ENCODE measurements at regions not wholly inside any gene's neighbourhood (a gene's known extent, or its start where the extent isn't known, plus 50 kb on each side); places are given as distances from the start of the nearest gene placed in this dataset.

DNA sequence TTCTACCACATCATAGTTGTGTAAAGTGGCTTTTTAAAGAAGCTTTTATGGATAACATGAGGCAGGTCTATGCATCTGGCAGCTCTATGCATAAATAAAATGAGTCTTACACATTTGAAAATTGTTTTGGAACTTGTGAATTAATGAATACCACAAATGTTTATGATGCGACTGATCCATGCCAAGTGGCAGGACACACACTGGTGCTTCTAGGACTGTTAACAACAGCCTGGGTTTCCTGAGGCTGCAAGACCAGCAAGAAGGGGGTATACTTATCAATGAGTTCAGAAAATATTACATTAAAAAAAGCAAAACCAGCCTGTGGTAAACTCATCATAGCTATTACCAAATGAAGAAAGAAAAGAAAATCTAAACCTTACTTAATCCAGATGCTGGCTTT lies 212.9 kb upstream of the PDE10A start:
- H3K9me3 Mint-ChIP-seq (ENCODE audit: unreplicated experiment): no peaks in the 10 kb centered on the region
- peaks cover 2% of the 10 kb centered on the region for H3K27me3 Mint-ChIP-seq (ENCODE audit: unreplicated experiment)
- H3K4me3 Mint-ChIP-seq (ENCODE audit: unreplicated experiment): no peak overlapping the region
- peaks cover 8% of the 10 kb centered on the region for H3K36me3 Mint-ChIP-seq (ENCODE audit: unreplicated experiment)
- DNase-seq: no peak
- TF ChIP-seq, protein P1, sequence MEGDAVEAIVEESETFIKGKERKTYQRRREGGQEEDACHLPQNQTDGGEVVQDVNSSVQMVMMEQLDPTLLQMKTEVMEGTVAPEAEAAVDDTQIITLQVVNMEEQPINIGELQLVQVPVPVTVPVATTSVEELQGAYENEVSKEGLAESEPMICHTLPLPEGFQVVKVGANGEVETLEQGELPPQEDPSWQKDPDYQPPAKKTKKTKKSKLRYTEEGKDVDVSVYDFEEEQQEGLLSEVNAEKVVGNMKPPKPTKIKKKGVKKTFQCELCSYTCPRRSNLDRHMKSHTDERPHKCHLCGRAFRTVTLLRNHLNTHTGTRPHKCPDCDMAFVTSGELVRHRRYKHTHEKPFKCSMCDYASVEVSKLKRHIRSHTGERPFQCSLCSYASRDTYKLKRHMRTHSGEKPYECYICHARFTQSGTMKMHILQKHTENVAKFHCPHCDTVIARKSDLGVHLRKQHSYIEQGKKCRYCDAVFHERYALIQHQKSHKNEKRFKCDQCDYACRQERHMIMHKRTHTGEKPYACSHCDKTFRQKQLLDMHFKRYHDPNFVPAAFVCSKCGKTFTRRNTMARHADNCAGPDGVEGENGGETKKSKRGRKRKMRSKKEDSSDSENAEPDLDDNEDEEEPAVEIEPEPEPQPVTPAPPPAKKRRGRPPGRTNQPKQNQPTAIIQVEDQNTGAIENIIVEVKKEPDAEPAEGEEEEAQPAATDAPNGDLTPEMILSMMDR (IDR thresholded peaks at IDR 0.05; ENCODE audit: partially characterized antibody, unreplicated experiment): no peak
- no peak overlapping the region for H3K27ac Mint-ChIP-seq (ENCODE audit: unreplicated experiment)
- H3K4me1 Mint-ChIP-seq (ENCODE audit: low read depth, unreplicated experiment): peaks cover 3% of the 10 kb centered on the region

GRCh38 chr6:165873976-165874375 lies 210.9 kb upstream of the PDE10A start:
- H3K9me3 Mint-ChIP-seq (ENCODE audit: unreplicated experiment): peaks cover 1% of the 10 kb centered on the region
- H3K27ac Mint-ChIP-seq (ENCODE audit: unreplicated experiment): no peak overlapping the region
- TF ChIP-seq, protein P1 (IDR thresholded peaks at IDR 0.05; ENCODE audit: partially characterized antibody, unreplicated experiment): no peak
- H3K27me3 Mint-ChIP-seq (ENCODE audit: unreplicated experiment): peaks cover 2% of the 10 kb centered on the region
- peaks cover 19% of the 10 kb centered on the region for H3K36me3 Mint-ChIP-seq (ENCODE audit: unreplicated experiment)
- H3K4me1 Mint-ChIP-seq (ENCODE audit: low read depth, unreplicated experiment): peaks cover 3% of the 10 kb centered on the region
- no peak for DNase-seq
- no peak overlapping the region for H3K4me3 Mint-ChIP-seq (ENCODE audit: unreplicated experiment)

DNA sequence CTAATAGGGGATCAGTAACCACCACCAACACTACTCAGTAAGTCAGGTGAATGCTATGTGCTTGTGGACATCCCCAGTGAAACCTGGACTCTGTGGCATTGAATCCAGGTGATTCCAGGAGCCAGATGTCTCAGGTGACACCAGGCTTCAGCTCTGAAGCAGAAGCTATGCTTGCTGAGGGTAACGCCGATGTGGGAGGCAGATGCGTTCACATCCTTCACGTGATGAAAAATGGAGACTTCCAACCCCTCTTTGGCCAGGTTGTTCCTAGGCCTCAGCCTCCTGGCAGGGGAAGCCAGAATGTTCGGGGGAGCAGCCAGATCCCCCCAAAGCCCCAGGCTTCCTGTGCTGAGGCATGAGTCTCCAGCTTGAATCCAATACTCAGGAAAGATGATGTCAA lies 209.8 kb upstream of the PDE10A start:
- Mint-ChIP-seq H3K4me1 (ENCODE audit: low read depth, unreplicated experiment) (peaks cover 3% of the 10 kb centered on the region), H3K9me3 (ENCODE audit: unreplicated experiment) (peaks cover 1% of the 10 kb centered on the region), H3K4me3 (ENCODE audit: unreplicated experiment) (no peak overlapping the region), H3K27me3 (ENCODE audit: unreplicated experiment) (no peaks in the 10 kb centered on the region), H3K27ac (ENCODE audit: unreplicated experiment) (no peak overlapping the region), H3K36me3 (ENCODE audit: unreplicated experiment) (peaks cover 11% of the 10 kb centered on the region)
- TF ChIP-seq, protein P1 (IDR thresholded peaks at IDR 0.05; ENCODE audit: partially characterized antibody, unreplicated experiment): no peak
- DNase-seq: no peak

DNA sequence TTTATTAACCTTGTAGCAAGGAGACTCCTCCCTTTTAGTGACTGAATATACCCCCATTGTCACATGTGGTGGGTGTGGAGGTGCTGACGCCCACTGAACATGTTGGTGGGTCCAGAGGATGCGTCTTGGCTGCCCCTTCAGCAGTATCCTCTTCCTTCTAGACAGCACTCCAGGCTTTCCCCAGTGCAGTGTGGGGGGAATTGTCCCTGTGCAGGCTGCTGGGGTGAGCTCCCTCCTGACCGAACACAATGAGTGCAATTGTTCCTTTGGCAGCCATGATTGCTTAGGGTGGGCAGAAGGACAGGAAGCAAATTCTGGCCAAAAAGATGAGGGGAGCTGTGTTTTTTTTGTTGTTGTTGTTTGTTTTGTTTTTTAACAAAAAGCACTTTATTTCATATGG lies 209.3 kb upstream of the PDE10A start:
- Mint-ChIP-seq H3K4me3 (ENCODE audit: unreplicated experiment) (no peak overlapping the region), H3K4me1 (ENCODE audit: low read depth, unreplicated experiment) (peaks cover 3% of the 10 kb centered on the region), H3K36me3 (ENCODE audit: unreplicated experiment) (peaks cover 11% of the 10 kb centered on the region), H3K9me3 (ENCODE audit: unreplicated experiment) (peaks cover 1% of the 10 kb centered on the region), H3K27ac (ENCODE audit: unreplicated experiment) (no peak overlapping the region), H3K27me3 (ENCODE audit: unreplicated experiment) (no peaks in the 10 kb centered on the region)
- DNase-seq: no peak
- TF ChIP-seq, protein P1 (IDR thresholded peaks at IDR 0.05; ENCODE audit: partially characterized antibody, unreplicated experiment): no peak

DNA sequence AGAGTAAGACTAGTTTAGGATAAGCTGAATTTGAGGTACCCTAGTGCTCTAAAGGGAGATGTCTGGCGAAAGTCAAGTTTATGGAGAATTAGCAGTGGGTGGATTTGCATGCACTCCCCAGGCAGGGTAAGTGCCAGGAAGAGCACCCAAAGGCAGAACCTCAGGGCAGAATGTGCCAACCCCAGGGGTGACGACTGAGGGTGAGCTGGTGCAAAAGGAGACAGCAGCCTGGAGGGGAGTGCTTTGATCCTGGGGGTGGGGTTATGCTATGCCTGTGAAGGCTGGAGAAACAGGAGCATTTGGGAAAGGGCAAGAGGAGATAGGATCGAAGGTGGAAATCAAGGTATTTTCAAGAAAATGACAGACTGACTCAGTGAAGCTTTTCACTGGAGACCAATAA lies 208.5 kb upstream of the PDE10A start:
- Mint-ChIP-seq H3K27ac (ENCODE audit: unreplicated experiment) (no peak overlapping the region), H3K4me1 (ENCODE audit: low read depth, unreplicated experiment) (no peaks in the 10 kb centered on the region), H3K4me3 (ENCODE audit: unreplicated experiment) (no peak overlapping the region), H3K36me3 (ENCODE audit: unreplicated experiment) (peaks cover 11% of the 10 kb centered on the region), H3K9me3 (ENCODE audit: unreplicated experiment) (peaks cover 1% of the 10 kb centered on the region), H3K27me3 (ENCODE audit: unreplicated experiment) (no peaks in the 10 kb centered on the region)
- no peak for DNase-seq
- TF ChIP-seq, protein P1 (IDR thresholded peaks at IDR 0.05; ENCODE audit: partially characterized antibody, unreplicated experiment): no peak
